IMR-90 (cell line): ENCODE measurements at regions not wholly inside any gene's neighbourhood (a gene's known extent, or its start where the extent isn't known, plus 50 kb on each side); places are given as distances from the start of the nearest gene placed in this dataset.

Source experiments
- ATAC-seq: fragments of 200-7000 bp; cut with Tn5 transposase; 2 replicates; pipeline ENCODE4 v1.9.1; 2020; ENCODE audit warnings: low read depth, mild to moderate bottlenecking, moderate library complexity
- BruUV-seq: library from RNA; stranded (reverse); fragments of 400-500 nt; replicated peaks from 2 replicates; lab custom pipeline; 2021; lab: Mats Ljungman, UMichigan
- CTCF ChIA-PET: fragments of 300-600 bp; formaldehyde crosslinking; extraction: SDS; loops from one replicate; lab custom pipeline; 2021; ENCODE audit warnings: antibody characterized with exemption; lab: Yijun Ruan, JAX
- POLR2A ChIA-PET: fragments of 300-600 bp; sonication (Branson Sonifier 250); formaldehyde crosslinking; loops from one replicate; lab custom pipeline; 2022; ENCODE audit warnings: antibody characterized with exemption; ENCODE audit not compliant: unreplicated experiment; lab: Charles Lee
- DNase-seq: peaks from one replicate; pipeline ENCODE4 v3.0.0; 2013
- H2AFZ ChIP-seq: replicated peaks from 2 replicates; pipeline ENCODE3; 2013; ENCODE audit warnings: low read length, mild to moderate bottlenecking; ENCODE audit not compliant: poor library complexity
- H2AK5ac ChIP-seq: 2 replicates; pipeline ENCODE4 v1.6.1; 2013; ENCODE audit warnings: low read depth, low read length, inconsistent platforms
- H2AK9ac ChIP-seq: replicated peaks from 2 replicates; pipeline ENCODE3; 2013; ENCODE audit warnings: mild to moderate bottlenecking, low read depth, low read length, moderate library complexity; ENCODE audit not compliant: poor library complexity
- H2BK120ac ChIP-seq: 2 replicates; pipeline ENCODE4 v1.6.1; 2013; ENCODE audit warnings: low read depth, low read length, inconsistent platforms
- H2BK15ac ChIP-seq: 3 replicates; pipeline ENCODE4 v1.6.1; 2013; ENCODE audit warnings: low read depth, low read length, inconsistent platforms
- H2BK20ac ChIP-seq: 2 replicates; pipeline ENCODE4 v1.6.1; 2013; ENCODE audit warnings: low read depth, mild to moderate bottlenecking, inconsistent platforms, low read length, moderate library complexity
- H2BK5ac ChIP-seq: 2 replicates; pipeline ENCODE4 v1.6.1; 2013; ENCODE audit warnings: mild to moderate bottlenecking, low read depth, low read length, inconsistent platforms; ENCODE audit not compliant: poor library complexity, severe bottlenecking
- H3K14ac ChIP-seq: replicated peaks from 2 replicates; pipeline ENCODE4 v1.6.1; 2013; ENCODE audit warnings: low read depth, low read length, inconsistent platforms
- H3K18ac ChIP-seq: 2 replicates; pipeline ENCODE4 v1.6.1; 2013; ENCODE audit warnings: low read depth, low read length, control low read depth
- H3K23ac ChIP-seq: 2 replicates; pipeline ENCODE4 v1.6.1; 2013; ENCODE audit warnings: low read depth, low read length, inconsistent platforms
- H3K27ac ChIP-seq: 2 replicates; pipeline ENCODE4 v1.5.1; 2013; ENCODE audit warnings: mild to moderate bottlenecking, control low read depth, low read length; ENCODE audit not compliant: insufficient read depth
- H3K27me3 ChIP-seq: 2 replicates; pipeline ENCODE4 v1.6.1; 2013; ENCODE audit warnings: low read length; ENCODE audit not compliant: control insufficient read depth, insufficient read depth
- H3K36me3 ChIP-seq: 2 replicates; pipeline ENCODE4 v1.6.1; 2013; ENCODE audit warnings: low read length, mixed read lengths; ENCODE audit not compliant: control insufficient read depth, insufficient read depth
- H3K4ac ChIP-seq: 2 replicates; pipeline ENCODE4 v1.6.1; 2013; ENCODE audit warnings: low read depth, low read length, inconsistent platforms
- H3K4me1 ChIP-seq: 2 replicates; pipeline ENCODE4 v1.6.1; 2013; ENCODE audit warnings: low read length, mixed read lengths; ENCODE audit not compliant: control insufficient read depth, insufficient read depth
- H3K4me2 ChIP-seq: 2 replicates; pipeline ENCODE4 v1.6.1; 2013; ENCODE audit warnings: low read depth, mild to moderate bottlenecking, control low read depth, low read length, moderate library complexity
- H3K4me3 ChIP-seq: 2 replicates; pipeline ENCODE4 v1.5.1; 2013; ENCODE audit warnings: low read depth, mild to moderate bottlenecking, control low read depth, low read length, moderate library complexity; ENCODE audit not compliant: insufficient read depth
- H3K56ac ChIP-seq: 2 replicates; pipeline ENCODE4 v1.6.1; 2013; ENCODE audit warnings: low read length, inconsistent platforms; ENCODE audit not compliant: insufficient read depth; ENCODE audit errors: extremely low read depth
- H3K79me1 ChIP-seq, 2 experiments: 2 replicates each; pipeline ENCODE4 v1.6.1; 2013; ENCODE audit warnings: low read length in 2 of 2, inconsistent platforms in 1 of 2, low read depth in 1 of 2
- H3K9ac ChIP-seq: 2 replicates; pipeline ENCODE4 v1.6.1; 2013; ENCODE audit warnings: low read depth, low read length, control low read depth
- H3K9me1 ChIP-seq: 2 replicates; pipeline ENCODE4 v1.6.1; 2013; ENCODE audit warnings: low read length, inconsistent platforms; ENCODE audit not compliant: insufficient read depth
- H3K9me3 ChIP-seq: 2 replicates; pipeline ENCODE4 v1.6.1; 2013; ENCODE audit warnings: low read length; ENCODE audit not compliant: control insufficient read depth, insufficient read depth
- H4K20me1 ChIP-seq: 2 replicates; pipeline ENCODE4 v1.6.1; 2013; ENCODE audit warnings: low read length, inconsistent platforms; ENCODE audit not compliant: insufficient read depth
- H4K5ac ChIP-seq: 2 replicates; pipeline ENCODE4 v1.6.1; 2013; ENCODE audit warnings: mild to moderate bottlenecking, low read depth, low read length, control low read depth
- H4K8ac ChIP-seq, 2 experiments: 2 replicates each; pipeline ENCODE4 v1.6.1; 2013; ENCODE audit warnings: low read depth in 2 of 2, low read length in 2 of 2, control low read depth in 1 of 2, inconsistent platforms in 1 of 2
- H4K91ac ChIP-seq: 2 replicates; pipeline ENCODE4 v1.6.1; 2013; ENCODE audit warnings: low read depth, low read length, inconsistent platforms; ENCODE audit not compliant: insufficient read depth
- CEBPB ChIP-seq: IDR thresholded peaks from 2 replicates; pipeline ENCODE4 v1.6.1; 2012; ENCODE audit warnings: low read depth, low read length, improper control_type of control experiment
- CHD1 ChIP-seq: IDR thresholded peaks from 2 replicates; pipeline ENCODE4 v1.6.1; 2012; ENCODE audit warnings: low read depth, low read length, improper control_type of control experiment
- FOS ChIP-seq: fragments of 150-350 bp; IDR thresholded peaks from 2 replicates; pipeline ENCODE4 v1.6.1; 2016; ENCODE audit warnings: low read depth, low read length
- MAFK ChIP-seq: IDR thresholded peaks from 2 replicates; pipeline ENCODE4 v1.6.1; 2012; ENCODE audit warnings: low read depth, low read length, improper control_type of control experiment
- MAZ ChIP-seq: IDR thresholded peaks from 2 replicates; pipeline ENCODE4 v1.6.1; 2012; ENCODE audit warnings: low read depth, mild to moderate bottlenecking, low read length, improper control_type of control experiment, moderate library complexity, borderline replicate concordance
- MXI1 ChIP-seq: IDR thresholded peaks from 2 replicates; pipeline ENCODE4 v1.6.1; 2012; ENCODE audit warnings: low read depth, mild to moderate bottlenecking, low read length, moderate library complexity, borderline replicate concordance
- NFE2L2 ChIP-seq: fragments of 150-350 bp; IDR thresholded peaks from 2 replicates; pipeline ENCODE4 v1.6.1; 2016; ENCODE audit warnings: low read depth, mild to moderate bottlenecking, low read length
- RAD21 ChIP-seq: IDR thresholded peaks from 2 replicates; pipeline ENCODE4 v1.6.1; 2012; ENCODE audit warnings: low read length, improper control_type of control experiment
- RCOR1 ChIP-seq: IDR thresholded peaks from 2 replicates; pipeline ENCODE4 v1.6.1; 2012; ENCODE audit warnings: mild to moderate bottlenecking, low read length, improper control_type of control experiment; ENCODE audit not compliant: insufficient replicate concordance
- RFX5 ChIP-seq: IDR thresholded peaks from 2 replicates; pipeline ENCODE4 v1.8.0; 2012; ENCODE audit warnings: low read depth, mild to moderate bottlenecking, low read length, moderate library complexity
- SMC3 ChIP-seq: fragments of 150-350 bp; IDR thresholded peaks from 2 replicates; pipeline ENCODE4 v1.6.1; 2016; ENCODE audit warnings: low read depth, mild to moderate bottlenecking, antibody characterized with exemption, low read length, moderate library complexity
- WGBS, 2 experiments: methylation state at CpG; one replicate each; pipeline versions ENCODE4 v1.1.5 to v1.1.7; 2013; ENCODE audit warnings: missing lambda C conversion rate in 2 of 2; ENCODE audit not compliant: insufficient read length in 1 of 2; ENCODE audit errors: extremely low coverage in 2 of 2; 5-methylcytosine and 5-hydroxymethylcytosine counted together
- dilution Hi-C: fragments of 300-500 bp; cut with HindIII; formaldehyde crosslinking; loops from one replicate; pipeline ENCODE4 v1.14.3; 2018; ENCODE audit warnings: low sequenced_read_pairs; ENCODE audit not compliant: unreplicated experiment
- in situ Hi-C: fragments of 300-500 bp; cut with MboI; formaldehyde crosslinking; loops from 3 replicates; pipeline ENCODE4 v1.14.3; 2019; ENCODE audit warnings: low sequenced_read_pairs, inconsistent platforms, mixed read lengths
- intact Hi-C: fragments of 100-400 bp; cut with micrococcal nuclease; formaldehyde crosslinking; loops from 2 replicates; pipeline ENCODE4 v1.10.0; 2022
- TF ChIP-seq, protein P1 (sequence below): conservative IDR thresholded peaks from 2 replicates; pipeline ENCODE4 v1.5.1; 2012; ENCODE audit warnings: mild to moderate bottlenecking, low read depth, low read length, improper control_type of control experiment
- TF ChIP-seq, protein P2 (sequence below): fragments of 150-350 bp; IDR thresholded peaks from 2 replicates; pipeline ENCODE4 v1.6.1; 2017; ENCODE audit warnings: mild to moderate bottlenecking, antibody characterized with exemption, low read length, low read depth

DNA sequence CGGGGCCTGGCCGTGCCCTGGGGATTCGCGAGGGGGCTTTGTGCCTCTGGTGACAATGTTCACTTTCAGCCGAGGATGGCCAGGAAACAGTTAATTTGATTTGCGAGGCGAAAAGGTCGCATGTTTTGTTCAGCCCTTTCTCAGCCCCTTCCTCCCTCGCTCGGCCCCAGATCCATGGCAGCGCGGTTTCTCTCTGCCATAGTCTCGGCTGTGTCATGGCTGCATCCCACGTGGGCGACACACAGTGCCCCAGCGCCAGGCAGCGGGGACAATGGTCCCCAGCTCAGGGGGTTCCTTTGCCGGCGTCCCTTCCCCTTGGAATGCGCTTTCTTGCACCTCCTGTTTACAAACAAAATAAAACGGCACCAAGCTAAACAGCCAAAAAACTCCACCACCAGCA, 370.3 kb upstream of the IRX2 start:
- WGBS, 2 experiments, result no CpG with 5 or more reads among the region's 21 CpGs

More for the DNA sequence above, 370.3 kb upstream of the IRX2 start:
- Histone ChIP-seq H2BK120ac (no peak overlapping the region), H3K36me3 (no peaks in the 10 kb centered on the region), H3K4me1 (no peaks in the 10 kb centered on the region), H3K79me1 (no peaks in the 10 kb centered on the region), H3K9me1 (no peaks in the 10 kb centered on the region), H3K27me3 (no peaks in the 10 kb centered on the region), H4K8ac (no peak overlapping the region), H2BK20ac (no peak overlapping the region), H4K5ac (no peak overlapping the region), H2AK9ac (no peak overlapping the region), H3K23ac (no peak overlapping the region), H3K9me3 (peaks cover 21% of the 10 kb centered on the region), H4K20me1 (no peaks in the 10 kb centered on the region), H2BK5ac (no peak overlapping the region), H3K56ac (no peak overlapping the region), H3K27ac (no peak overlapping the region), H3K4me3 (no peak overlapping the region), H3K4ac (no peak overlapping the region), H3K18ac (no peak overlapping the region), H3K9ac (no peak overlapping the region), H2AFZ (no peak overlapping the region), H3K14ac (no peak overlapping the region), H4K91ac (no peak overlapping the region), H2BK15ac (no peak overlapping the region), H3K4me2 (no peak overlapping the region), H2AK5ac (no peak overlapping the region)
- ATAC-seq, result no peak
- dilution Hi-C loops, result no loop called here
- ChIA-PET CTCF (no interaction called here), POLR2A (no interaction called here)
- intact Hi-C loops, result no loop called here
- BruUV-seq, result no TSS peak
- no peak for DNase-seq
- in situ Hi-C loops, result no loop called here
- TF ChIP-seq RCOR1 (no peak), CHD1 (no peak), NFE2L2 (no peak), MXI1 (no peak), CEBPB (no peak), MAFK (no peak), FOS (no peak), RAD21 (no peak), SMC3 (no peak), MAZ (no peak), RFX5 (no peak)
- TF ChIP-seq, protein P1, sequence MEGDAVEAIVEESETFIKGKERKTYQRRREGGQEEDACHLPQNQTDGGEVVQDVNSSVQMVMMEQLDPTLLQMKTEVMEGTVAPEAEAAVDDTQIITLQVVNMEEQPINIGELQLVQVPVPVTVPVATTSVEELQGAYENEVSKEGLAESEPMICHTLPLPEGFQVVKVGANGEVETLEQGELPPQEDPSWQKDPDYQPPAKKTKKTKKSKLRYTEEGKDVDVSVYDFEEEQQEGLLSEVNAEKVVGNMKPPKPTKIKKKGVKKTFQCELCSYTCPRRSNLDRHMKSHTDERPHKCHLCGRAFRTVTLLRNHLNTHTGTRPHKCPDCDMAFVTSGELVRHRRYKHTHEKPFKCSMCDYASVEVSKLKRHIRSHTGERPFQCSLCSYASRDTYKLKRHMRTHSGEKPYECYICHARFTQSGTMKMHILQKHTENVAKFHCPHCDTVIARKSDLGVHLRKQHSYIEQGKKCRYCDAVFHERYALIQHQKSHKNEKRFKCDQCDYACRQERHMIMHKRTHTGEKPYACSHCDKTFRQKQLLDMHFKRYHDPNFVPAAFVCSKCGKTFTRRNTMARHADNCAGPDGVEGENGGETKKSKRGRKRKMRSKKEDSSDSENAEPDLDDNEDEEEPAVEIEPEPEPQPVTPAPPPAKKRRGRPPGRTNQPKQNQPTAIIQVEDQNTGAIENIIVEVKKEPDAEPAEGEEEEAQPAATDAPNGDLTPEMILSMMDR, result no peak
- TF ChIP-seq, protein P2, sequence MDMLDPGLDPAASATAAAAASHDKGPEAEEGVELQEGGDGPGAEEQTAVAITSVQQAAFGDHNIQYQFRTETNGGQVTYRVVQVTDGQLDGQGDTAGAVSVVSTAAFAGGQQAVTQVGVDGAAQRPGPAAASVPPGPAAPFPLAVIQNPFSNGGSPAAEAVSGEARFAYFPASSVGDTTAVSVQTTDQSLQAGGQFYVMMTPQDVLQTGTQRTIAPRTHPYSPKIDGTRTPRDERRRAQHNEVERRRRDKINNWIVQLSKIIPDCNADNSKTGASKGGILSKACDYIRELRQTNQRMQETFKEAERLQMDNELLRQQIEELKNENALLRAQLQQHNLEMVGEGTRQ, result no peak
